ENCODE measurements at regions not wholly inside any gene's neighbourhood (a gene's known extent, or its start where the extent isn't known, plus 50 kb on each side); places are given as distances from the start of the nearest gene placed in this dataset.

DNA sequence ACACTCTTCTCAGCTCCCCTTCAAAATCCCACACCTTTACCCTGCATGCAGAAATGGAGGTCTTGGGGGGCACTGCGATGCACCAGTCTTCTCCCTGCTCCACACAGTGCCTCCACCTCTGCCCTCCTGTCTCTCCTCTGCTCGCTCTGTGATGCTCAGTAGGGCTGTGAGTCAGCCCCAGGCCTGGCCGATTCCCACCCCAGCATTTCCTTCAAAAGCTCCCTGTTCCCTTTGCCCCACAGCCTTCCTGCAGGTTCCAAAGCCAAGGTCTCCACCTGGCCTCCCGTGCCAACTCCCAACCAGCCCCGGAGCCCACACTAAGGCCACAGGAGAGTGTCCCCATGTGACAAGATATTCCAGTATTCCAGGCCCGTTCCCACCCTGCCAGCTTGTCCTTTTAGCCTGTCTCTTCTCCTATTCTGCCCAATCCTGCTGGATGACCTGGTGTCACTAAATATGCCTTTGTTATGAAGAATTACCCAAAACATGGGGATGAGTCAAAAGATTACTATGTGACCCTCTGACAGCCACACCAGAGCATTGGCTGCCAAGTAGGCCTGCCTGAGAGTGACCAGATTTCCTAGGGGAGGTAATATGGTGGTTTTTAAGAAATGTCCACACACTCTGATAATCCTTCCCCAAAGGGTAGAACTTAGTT is 118.9 kb upstream of the NXT1 start:
- peak; percentile 61 for DNase-seq (ENCODE audit: low spot score)

DNA sequence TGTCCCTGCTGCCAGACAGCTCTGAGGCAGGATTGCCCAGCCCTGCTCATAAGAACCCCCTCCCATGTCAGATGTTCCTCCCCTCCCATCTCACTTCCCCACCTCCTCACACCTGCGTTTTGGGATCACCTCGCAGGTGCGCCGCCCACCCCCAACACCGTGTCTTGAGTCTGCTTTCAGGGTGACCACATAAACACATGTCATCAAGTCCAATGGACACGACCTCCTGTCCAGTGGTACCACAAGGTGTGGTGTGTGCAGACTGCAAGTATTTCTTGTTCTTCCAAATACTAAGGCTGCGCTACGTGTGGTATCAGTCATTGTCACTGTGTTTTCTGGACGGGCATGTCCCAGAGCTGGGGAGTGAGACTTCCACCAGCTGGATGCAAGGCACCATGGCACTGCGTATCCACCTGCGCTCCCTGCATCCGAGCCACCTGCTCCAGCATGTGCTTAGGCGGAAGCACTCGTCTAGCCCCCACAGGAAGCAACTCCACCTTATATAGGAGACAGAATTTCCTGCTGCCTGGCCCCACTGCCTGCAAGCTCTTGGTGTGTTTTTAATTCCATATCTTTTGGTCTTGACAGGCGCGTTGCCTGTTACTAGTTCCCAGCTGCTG is 119.7 kb upstream of the NXT1 start:
- no peak for DNase-seq (ENCODE audit: low spot score)

DNA sequence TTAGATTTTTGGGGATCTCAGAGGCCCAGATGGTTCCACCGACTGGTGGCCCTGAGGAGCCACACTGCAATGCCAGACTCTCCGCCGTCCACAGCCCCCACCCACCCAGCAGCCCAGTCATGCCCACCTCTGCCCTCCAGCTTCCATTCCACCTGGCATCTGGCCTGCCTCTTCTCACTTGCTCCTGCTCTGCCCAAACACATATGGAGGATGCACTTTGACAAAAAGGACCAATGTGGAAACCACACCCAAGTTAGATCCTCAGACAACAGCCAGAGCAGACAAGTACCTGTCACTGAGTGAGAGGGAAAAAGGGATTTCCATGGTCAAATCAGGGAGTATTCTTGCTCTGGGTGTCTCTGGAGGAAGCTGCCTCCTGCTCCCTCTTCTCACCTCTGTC is 120.6 kb upstream of the NXT1 start:
- DNase-seq (ENCODE audit: low spot score): no peak

DNA sequence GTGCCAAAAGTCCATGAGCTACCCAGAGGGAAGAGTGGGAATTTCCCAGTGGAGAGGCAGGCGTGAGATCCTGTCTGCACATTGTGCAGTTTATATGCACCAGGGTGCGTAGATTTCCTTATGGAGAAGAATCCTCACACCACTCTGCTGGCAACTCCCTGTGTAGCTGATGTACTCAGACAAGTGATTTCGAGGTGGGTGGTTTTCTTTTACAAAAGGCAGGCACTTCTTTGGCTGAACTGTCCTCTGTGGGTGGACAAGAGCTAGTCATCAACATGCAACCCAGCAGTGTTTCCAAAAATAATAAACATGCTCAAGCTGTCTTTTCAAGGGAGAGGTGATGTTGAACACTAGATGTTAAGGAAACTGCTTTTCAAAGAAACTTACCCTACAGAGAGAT is 121.7 kb upstream of the NXT1 start:
- DNase-seq (ENCODE audit: low spot score): peak; percentile 62

DNA sequence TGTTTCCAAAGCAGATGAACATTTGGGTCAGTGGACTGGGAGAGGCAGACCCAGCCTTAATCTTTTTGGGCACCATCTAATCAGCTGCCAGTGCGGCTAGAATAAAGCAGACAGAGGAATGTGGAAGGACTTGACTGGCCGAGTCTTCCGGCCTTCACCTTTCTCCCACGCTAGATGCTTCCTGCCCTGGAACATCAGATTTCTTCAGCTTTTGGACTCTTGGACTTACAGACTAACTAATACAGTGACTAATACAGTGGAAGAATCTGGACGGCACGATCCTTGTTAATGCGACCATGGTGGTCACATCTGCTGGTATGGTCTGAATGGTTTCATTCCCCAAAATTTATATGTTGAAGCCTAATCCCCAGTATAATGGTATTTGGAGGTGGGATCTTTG is 122.6 kb upstream of the NXT1 start:
- DNase-seq (ENCODE audit: low spot score): no peak

DNA sequence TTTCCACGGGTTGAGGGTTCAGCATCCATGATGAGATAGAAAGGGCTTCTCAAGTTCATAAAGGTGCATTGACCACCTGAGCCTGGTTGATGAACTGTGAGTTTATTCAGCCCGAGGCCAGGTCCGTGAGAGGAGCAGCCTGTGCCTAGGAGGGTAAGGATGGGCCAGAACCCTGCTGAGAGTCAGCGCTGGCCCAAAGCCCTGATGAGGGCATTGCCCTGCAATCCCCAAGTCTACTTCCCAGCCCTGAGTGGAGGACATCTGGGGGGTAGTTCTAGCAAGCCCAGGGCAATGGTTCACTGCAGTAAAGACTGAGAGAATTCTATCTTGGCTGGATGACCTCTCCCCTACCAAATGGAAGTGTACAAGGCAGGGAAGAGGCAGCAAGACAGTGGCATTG is 123.3 kb upstream of the NXT1 start:
- DNase-seq (ENCODE audit: low spot score): no peak

DNA sequence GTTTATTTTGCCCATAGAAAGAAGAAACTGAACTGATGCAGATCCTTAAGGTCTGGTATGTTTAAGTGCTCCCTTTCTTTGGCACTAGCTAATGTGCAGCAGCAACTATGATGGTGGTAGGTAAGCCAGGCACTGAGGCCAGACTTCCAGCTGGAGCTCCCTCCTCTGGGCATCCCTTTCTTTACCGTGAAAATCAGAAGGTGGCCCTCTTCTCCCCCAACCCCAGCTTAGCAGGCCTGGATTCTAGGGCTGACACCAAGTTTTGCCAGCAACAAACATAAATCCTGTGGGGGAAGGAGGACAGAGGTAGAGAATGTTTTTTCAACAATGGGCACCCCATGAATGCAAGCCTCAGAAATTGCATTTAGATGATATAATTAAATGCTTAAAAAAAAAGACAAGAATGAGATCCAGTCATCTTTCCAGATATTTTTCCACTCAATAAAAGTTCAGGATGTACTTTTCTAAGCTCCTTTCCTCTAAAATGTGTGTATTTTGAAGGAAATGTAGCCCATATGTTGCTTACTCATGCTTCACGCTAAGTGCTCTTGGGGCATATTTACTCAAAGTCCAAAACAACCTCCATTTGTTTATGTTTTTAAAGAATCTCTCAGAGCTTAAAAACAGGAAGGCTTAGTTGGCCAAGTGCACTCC is 123.9 kb upstream of the NXT1 start:
- no peak for DNase-seq (ENCODE audit: low spot score)

DNA sequence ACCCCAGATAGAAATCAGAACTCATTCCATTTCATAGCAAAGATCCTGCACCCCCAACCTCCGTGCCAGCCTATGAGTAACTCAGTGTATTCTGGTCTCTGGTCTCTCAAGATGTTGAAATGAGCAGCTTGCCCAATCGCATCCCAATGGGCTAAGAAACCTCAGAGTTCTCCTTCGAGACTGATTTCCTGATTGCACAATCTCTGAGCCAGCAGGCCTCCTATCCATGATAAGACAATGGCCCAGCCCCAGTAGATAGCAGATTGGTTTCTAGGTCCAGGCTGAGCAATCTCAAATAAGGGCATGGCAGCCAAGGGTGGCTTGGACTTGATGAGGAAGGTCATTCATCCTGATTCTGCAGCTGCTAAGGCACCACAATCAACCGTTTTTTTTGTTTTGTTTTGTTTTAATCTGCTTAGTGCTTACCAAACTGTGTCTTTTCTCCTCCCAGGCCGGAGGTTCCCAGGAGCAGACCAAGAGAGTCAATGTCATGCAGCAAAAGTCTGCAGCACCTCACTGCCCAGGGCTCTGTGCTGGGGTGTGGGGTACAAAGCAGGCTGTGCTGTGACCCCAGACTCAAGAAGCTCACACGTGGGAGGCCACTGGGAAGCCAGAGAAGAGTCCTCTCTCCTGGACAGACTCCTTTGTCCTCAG is 125.1 kb upstream of the NXT1 start:
- peak; percentile 55 for DNase-seq (ENCODE audit: low spot score)

DNA sequence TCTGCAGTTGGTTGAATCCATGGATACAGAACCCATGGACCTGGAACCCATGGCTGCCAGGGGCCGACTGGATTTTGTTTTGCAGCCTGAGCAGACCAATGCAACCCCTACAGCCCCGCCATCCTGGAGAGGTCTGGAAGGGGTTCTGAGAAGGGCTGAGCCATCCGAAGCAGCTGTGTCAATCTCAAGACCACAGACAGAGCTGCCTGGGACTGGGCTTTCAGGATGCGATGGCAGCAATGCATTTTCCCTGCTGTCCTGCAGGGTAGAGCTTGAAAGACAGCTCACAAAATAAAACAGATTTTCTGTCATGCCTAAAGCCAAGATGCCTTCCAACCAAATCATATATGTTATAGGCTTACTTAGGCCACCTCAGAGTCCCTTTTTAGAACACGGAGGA is 125.8 kb upstream of the NXT1 start:
- no peak for DNase-seq (ENCODE audit: low spot score)

DNA sequence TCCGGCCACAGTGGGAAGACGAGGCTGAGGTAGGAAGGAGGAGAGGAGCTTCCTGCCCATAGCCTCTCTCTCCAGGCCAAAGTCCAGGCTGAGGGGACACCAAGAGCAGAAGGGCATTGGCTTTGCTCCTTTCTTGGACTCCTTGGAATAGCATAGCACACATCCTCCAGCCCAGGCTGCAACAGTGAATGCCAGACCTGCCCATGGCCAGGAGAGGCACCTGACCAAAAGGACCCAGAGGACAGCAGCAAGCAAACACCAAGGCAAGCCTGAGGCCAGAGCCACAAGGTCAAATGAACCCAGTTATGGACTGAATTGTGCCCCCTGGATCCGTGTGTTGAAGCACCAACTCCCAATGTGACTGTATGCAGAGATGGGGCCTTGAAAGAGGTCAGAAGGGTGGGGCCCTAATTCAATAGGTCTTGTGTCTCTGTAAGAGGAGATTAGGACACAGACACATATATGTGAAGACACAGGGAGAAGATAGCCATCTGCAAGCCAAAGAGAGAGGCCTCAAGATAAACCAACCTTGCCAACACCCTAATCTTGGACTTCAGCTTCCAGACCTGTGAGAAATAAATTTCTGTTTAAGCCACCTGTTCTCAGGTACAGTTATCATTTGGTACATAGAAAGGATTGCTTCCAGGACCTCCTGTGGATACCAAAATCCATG is 126.5 kb upstream of the NXT1 start:
- DNase-seq (ENCODE audit: low spot score): no peak

DNA sequence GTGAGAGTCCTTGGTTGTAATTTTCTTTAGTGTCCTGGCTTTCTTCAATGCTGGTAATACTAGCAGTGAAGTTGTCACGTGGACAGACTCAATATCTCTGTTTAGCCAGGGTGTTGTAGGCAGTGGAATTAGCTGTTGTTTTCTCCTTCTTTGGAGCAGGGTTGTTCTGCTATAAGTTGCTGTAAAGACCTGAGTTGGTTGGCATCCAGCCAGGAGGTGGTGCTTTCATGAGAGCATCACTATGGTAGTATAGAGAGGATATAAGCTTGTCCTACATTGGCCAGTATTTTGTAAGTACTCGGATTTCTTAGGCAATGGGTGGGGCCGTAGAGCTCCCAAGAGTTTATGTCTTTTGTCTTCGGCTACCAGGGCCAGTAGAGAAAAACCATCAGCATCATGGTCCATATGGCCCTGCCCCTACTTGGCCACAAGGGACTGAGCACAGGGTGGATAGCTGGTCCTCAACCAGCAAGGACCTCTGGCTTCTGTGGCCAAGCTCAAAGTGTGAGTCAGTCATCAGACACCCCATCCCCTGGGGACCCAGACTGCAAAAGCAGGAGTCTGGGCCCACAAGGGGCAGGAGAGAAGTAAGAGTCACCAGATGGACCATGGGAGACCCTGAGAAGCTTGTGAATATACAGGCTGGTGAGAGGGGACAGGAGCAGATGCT is 127.9 kb upstream of the NXT1 start:
- DNase-seq (ENCODE audit: low spot score): no peak

DNA sequence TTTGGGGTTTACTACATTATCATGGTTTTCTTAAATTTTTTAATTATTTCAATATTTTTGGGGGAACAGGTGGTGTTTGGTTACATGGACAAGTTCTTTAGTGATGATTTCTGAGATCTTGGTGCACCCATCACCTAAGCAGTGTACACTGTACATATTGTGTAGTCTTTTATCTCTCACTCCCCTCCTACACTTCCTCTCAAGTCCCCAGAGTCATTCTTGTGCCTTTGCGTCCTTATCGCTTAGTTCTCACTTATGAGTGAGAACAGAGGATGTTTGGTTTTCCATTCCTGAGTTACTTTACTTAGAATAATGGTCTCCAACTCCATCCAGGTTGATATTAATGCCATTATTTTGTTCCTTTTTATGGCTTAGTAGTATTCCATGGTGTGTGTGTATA is 130.9 kb upstream of the CD93 start:
- no peak for DNase-seq (ENCODE audit: low spot score)

DNA sequence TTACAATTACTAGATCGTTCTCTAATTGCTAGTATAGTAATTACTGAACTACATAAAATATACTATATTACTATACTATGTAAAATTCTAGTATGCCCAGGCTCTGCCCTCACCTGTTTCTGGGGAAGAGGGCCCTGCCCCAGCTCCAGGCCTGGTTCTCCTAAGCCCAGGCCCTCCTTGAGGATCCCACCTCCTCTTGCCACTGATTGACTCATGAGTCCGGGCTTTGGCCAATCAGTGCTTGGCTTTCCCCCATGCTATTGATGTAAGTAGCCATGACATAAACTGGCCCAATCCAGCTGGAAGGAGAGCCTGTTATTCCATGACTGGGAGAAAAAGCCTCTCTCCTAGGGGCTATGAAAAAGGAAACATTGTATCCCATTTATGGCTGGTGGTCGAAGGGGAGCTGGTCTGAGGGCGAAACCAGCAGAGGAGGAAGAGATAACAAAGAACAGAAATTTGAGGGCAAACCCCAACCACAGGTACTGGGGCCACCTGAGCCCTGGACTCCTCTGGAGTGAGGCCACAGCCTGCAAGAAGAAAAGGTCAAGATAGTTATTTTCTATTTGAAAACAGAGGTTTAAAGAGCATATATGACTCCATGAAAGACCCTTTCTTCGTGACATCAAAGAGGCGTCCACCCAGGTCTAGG is 129.3 kb upstream of the CD93 start:
- DNase-seq (ENCODE audit: low spot score): no peak

DNA sequence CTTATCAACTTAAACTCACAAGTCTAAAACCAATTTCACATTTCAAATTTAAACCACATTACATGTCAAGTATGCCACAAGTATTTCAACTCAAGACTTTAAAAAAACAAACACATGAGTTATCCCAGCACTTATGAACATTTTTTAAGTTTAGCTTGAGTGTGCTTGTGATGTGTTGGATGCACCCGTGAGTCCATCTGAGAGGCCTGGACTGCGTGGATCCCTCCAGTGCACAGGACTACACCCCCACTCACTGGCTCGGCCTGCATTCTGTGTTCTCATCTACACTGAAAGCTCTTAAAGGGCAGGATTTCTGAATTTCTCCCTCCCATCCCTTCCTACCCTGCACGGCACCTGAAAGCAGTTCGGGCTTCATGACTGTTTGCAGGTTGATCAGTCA is 128.8 kb upstream of the CD93 start:
- DNase-seq (ENCODE audit: low spot score): peak; percentile 32

DNA sequence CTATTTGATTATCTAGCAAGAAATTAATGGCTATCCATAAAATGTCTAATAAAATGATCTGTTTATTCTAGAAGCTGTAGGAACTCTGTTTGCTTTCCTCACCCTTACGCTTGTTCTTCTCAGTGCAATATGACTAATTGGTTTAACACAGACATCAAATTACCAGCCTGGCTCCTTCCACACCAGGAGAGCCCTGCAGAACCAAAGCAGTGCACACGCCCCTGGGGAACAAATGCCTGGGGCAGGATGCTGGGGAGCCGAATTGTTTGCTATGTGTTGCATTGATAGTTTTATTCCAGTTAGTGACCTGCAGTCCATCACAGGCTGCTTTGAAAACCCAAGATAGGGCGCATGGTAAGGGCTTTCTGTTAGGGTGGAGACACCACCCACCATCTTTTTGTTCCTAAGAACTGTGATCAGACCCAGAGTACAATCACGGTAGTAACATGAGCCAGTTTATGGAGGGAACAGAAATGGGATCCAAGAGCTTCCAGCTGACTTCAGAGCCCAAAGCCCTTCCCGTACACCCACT is 126.4 kb upstream of the CD93 start:
- no peak for DNase-seq (ENCODE audit: low spot score)

DNA sequence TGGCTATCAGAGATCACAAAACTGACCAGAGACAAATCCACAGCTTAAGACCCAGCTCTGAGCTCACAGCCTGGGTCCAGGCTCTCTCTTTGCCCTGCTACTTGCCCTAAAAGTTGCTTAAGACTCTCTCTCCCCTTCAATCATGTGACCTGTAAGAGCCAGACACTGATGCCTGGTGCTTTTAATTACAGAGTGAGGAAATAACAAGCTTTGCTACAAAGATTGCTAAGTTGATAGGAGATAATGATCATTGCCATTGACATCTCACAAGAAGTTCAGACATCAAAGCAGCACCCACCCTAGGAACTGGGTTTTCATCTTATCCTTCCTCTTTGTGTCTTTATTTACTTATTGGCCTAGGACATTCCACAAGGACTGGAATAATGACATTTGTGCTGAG is 125.9 kb upstream of the CD93 start:
- DNase-seq (ENCODE audit: low spot score): no peak

DNA sequence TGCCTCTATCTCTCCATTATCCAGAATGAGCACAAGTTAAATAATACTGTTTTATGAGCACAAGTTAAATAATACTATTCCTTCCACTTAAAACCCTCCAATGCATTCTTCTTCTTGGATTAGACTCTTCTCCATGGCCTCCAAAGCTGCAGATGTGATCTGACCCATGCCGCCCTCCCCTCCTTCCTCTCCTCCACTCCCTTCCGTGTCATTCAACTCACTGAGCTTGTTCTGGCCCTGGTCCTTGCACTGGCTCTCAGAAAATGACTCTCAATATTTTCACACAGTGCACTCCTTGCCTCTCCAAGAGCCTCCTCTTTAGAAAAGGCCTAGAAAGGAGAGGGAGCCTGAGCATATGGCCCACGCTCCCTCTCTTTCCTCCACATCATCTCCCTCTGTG is 125.0 kb upstream of the CD93 start:
- DNase-seq (ENCODE audit: low spot score): no peak

DNA sequence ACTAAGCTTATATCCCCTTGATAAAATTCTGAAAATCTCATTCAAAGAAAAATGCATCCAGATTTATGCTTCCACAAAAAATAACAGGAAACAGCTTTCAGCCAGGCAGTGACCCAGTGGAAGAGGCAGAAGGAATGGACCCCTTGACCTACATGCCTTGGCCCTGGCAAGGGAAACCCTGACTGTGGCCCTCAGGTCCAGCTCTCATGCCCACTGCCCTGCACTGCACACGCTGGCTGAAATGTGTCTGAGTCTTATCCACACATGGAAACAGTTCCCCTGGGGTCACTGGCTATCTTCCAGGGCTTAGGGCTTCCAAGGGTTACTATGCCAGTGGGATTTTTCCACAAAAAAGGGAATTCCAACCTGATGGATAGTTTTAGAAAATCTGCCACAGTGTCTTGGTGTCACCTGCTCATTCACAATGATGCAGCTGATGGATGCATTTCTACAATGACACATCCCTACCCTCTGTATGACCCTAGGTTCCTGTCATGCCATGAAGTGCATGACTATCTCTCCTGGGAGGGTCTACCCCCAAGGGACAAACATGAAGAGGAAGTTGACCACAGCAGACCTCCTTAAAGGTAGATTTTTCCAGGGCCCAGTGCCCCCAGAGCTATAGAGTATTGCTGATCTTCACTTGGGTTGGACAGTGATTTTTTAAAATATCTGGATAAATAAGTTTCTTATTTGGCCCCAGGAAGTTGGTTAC is 121.9 kb upstream of the CD93 start:
- DNase-seq (ENCODE audit: low spot score): no peak

DNA sequence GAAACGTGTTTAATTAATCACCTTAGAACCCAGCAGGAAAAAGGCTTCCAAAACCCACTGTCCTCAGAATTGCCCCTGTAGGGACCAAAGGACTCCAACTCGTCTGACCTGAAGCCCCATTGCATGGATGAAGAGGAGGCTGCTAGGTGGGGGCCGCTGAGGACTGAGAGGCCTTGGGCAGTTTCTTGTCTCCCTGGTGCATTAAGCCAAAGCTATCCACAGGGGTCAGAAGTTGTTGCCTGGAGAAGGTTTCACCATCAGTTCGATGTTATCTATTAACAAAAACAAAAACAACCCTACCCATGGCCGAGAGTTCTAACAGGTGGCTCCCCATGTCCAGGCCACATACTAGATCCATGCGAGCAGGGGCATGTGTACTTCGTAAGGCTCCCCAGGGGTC is 120.9 kb upstream of the CD93 start:
- no peak for DNase-seq (ENCODE audit: low spot score)

DNA sequence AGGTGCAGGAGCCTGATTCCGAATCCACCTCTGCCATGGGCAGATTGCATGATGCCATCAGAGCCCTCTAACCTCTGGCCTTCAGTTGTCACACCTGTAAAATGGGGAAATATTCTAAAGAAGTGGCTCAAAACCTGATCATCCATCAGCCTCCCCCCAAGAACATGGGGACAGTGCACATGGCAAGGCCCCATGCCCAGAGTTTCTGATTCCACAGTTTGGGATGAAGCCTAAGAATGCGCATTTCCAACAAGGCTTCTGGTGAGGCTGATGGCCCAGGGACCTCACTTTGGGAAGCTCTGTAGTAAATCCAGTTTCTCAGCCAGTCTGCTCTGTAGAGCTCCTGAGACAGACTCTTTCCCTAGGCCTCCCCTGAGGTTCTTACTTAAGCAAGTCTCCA is 119.9 kb upstream of the CD93 start:
- DNase-seq (ENCODE audit: low spot score): no peak

DNA sequence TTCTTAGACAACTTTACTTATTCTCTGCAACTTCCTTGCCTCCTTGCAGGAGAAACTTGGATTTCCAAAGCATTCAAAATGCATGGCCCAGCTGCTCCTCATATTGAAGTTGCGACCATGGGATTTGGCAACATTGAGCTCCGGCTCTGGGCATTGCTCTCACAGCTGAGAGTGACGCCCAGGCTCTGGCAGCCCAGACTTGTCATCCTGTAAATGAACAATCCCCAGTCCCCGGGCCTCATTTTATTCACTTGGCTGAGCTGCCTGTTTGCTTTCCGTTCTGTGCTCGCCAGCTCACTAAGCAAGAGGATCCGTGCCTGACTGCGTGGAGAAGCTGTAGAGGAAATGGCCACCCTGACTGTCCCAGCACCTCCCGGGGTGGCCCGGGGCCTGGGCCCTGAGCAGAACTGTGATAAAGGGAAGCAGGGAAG is 119.5 kb upstream of the CD93 start:
- no peak for DNase-seq (ENCODE audit: low spot score)
